Pancreas (tissue), 10 donors: ENCODE measurements at regions not wholly inside any gene's neighbourhood (a gene's known extent, or its start where the extent isn't known, plus 50 kb on each side); places are given as distances from the start of the nearest gene placed in this dataset.

Experiments used
- ATAC-seq, 4 donors: fragments of 200-7000 bp; cut with Tn5 transposase; one replicate each; pipeline versions ENCODE4 v1.8.0 to v1.9.1; 2020; ENCODE audit warnings: mild to moderate bottlenecking in 4 of 4, moderate library complexity in 4 of 4
- DNase-seq, 6 donors: peaks; one replicate each; pipeline ENCODE4 v3.0.0-alpha.2; 2020
- FAIRE-seq: peaks from 2 replicates; lab custom pipeline; 2012; peaks lifted over from hg19 to GRCh38; lab: Jason Lieb, UNC
- H3K27ac ChIP-seq, 4 donors: fragments of 200-600 bp; sonication (generic); 1 replicate in 3 of 4; 2 replicates in 1 of 4; pipeline versions ENCODE4 v1.5.0 to v1.8.0; 2020
- H3K27me3 ChIP-seq, 4 donors: fragments of 200-600 bp; one replicate each; pipeline ENCODE4 v1.8.0; 2021
- H3K36me3 ChIP-seq, 3 donors: fragments of 200-600 bp; sonication (generic) in 1 of 3; one replicate each; pipeline versions ENCODE4 v1.5.0 to v1.8.0; 2020 to 2021
- H3K4me1 ChIP-seq, 3 donors: fragments of 200-600 bp; one replicate each; pipeline ENCODE4 v1.8.0; 2021
- H3K4me3 ChIP-seq, 4 donors: fragments of 200-600 bp; sonication (generic) in 2 of 4; one replicate each; pipeline versions ENCODE4 v1.5.0 to v1.8.0; 2020 to 2021
- H3K9me3 ChIP-seq, 4 donors: fragments of 200-600 bp; one replicate each; pipeline ENCODE4 v1.8.0; 2021
- CTCF ChIP-seq, 4 donors: fragments of 200-600 bp; sonication (generic) in 3 of 4; IDR thresholded peaks; one replicate each; pipeline versions ENCODE4 v1.5.0 to v1.8.0; 2021; ENCODE audit warnings: antibody characterized with exemption in 4 of 4
- WGBS, 2 donors: extraction: QIAGEN DNeasy Blood & Tissue Kit; methylation state at CpG; one replicate each; pipeline ENCODE4 v1.1.7; 2013; 5-methylcytosine and 5-hydroxymethylcytosine counted together
- intact Hi-C, 3 donors: fragments of 100-400 bp; cut with DNase I; formaldehyde crosslinking; loops; one replicate each; pipeline versions ENCODE4 v1.11.1 to v1.14.2; 2022
- donor health status: healthy with polysubstance abuse.
- donor health status: DM: no; HTN: no; CAD: no; lungs with moderate emphysema.
- donor health status: DM: no; HTN: no; CAD: no.
- donor health status: control.
- donor health status: control.
- donor health status: Bipolar disorder and iron deficiency.
- donor health status: DM: yes; HTN: yes; CAD: no.
- donor health status: DM: no; HTN: no; CAD: no.
- donor health status: DM: no; HTN: no; CAD: no.
- donor health status: DM: yes; HTN: yes; CAD: no.

GRCh38 chr4:104766676-104767075, 272.0 kb upstream of the CXXC4 start:
- H3K36me3 ChIP-seq, result no peaks in the 10 kb centered on the region
- H3K27ac ChIP-seq, result no peak overlapping the region
- H3K27me3 ChIP-seq, result no peaks in the 10 kb centered on the region
- intact Hi-C loops, result no loop called here
- no peaks in the 10 kb centered on the region for H3K4me1 ChIP-seq
- DNase-seq, result no peak
- no peak overlapping the region for H3K4me3 ChIP-seq
- H3K9me3 ChIP-seq, result no peaks in the 10 kb centered on the region
- 62 to 88% methylated on average over 1 of the region's 1 CpG for WGBS, 2 donors
- no peak for ATAC-seq
- no peak for TF ChIP-seq CTCF (IDR thresholded peaks at IDR 0.05)
- FAIRE-seq, result no peak

GRCh38 chr4:104772849-104773248, 278.2 kb upstream of the CXXC4 start:
- Histone ChIP-seq H3K27me3 (no peaks in the 10 kb centered on the region), H3K4me3 (no peak overlapping the region), H3K36me3 (no peaks in the 10 kb centered on the region), H3K27ac (no peak overlapping the region), H3K9me3 (no peaks in the 10 kb centered on the region), H3K4me1 (no peaks in the 10 kb centered on the region)
- intact Hi-C loops, result no loop called here
- TF ChIP-seq CTCF (IDR thresholded peaks at IDR 0.05), result no peak
- WGBS, 2 donors, result 78 to 90% methylated on average over 1 of the region's 1 CpG
- ATAC-seq (no peak), FAIRE-seq (no peak), DNase-seq (no peak)

GRCh38 chr4:104795264-104795939, 300.7 kb upstream of the CXXC4 start:
- DNase-seq (no peak), FAIRE-seq (no peak), ATAC-seq (no peak)
- intact Hi-C loops, result no loop called here
- TF ChIP-seq CTCF (IDR thresholded peaks at IDR 0.05), result no peak
- H3K27ac ChIP-seq, result no peak overlapping the region
- H3K36me3 ChIP-seq, result no peaks in the 10 kb centered on the region
- WGBS, 2 donors, result 26 to 31% methylated on average over 2 of the region's 2 CpGs
- no peaks in the 10 kb centered on the region for H3K27me3 ChIP-seq
- no peak overlapping the region for H3K4me3 ChIP-seq
- H3K9me3 ChIP-seq, result no peaks in the 10 kb centered on the region
- H3K4me1 ChIP-seq, result no peaks in the 10 kb centered on the region

- no peaks in the 10 kb centered on the region for H3K36me3 ChIP-seq
- FAIRE-seq, result no peak
Observed at GRCh38 chr4:104811727-104812126, 317.0 kb upstream of the CXXC4 start.

More at GRCh38 chr4:104811727-104812126, 317.0 kb upstream of the CXXC4 start:
- ATAC-seq (no peak), DNase-seq (no peak)
- no peak for TF ChIP-seq CTCF (IDR thresholded peaks at IDR 0.05)
- H3K27me3 ChIP-seq, result no peaks in the 10 kb centered on the region
- H3K4me3 ChIP-seq, result no peak overlapping the region
- WGBS, 2 donors, result 85 to 93% methylated on average over 3 of the region's 3 CpGs
- H3K9me3 ChIP-seq, result no peaks in the 10 kb centered on the region
- intact Hi-C loops, result no loop called here
- no peak overlapping the region for H3K27ac ChIP-seq
- peaks cover 0 to 5% (median 2%) of the 10 kb centered on the region in 3 donors for H3K4me1 ChIP-seq
